ENCODE measurements at regions not wholly inside any gene's neighbourhood (a gene's known extent, or its start where the extent isn't known, plus 50 kb on each side); places are given as distances from the start of the nearest gene placed in this dataset.

DNA sequence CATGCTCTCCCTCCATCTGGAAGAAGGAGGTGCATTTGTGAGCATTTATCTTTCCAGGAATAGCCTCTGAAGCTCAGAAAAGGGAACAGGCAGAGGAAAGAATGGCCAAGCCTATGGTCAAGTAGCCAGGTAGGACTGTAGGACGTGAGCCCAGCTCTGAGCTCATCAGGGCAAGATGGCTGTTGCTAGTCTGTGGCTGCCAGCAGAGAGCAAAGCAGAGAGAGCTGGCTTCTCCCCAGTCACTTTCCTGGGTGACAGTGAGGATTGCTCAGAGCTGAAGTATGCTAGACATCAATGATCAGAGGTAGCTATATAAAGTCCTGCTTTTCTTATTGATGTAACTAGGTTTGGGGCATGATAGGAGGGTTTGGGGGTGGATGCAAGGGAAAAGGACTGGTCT lies 146.1 kb upstream of the SLC24A5 start:
- H3K4me2 ChIP-seq (ENCODE audit: low read length) = no peak overlapping the region
- H3K4me1 ChIP-seq (ENCODE audit: insufficient read depth, low read length) = no peaks in the 10 kb centered on the region
- H3K9me3 ChIP-seq (ENCODE audit: insufficient read depth, low read depth, low read length) = no peaks in the 10 kb centered on the region
- no peak overlapping the region for H3K4me3 Mint-ChIP-seq (ENCODE audit: unreplicated experiment)
- H4K20me1 ChIP-seq (ENCODE audit: insufficient read depth, low read length) = no peaks in the 10 kb centered on the region
- no peak overlapping the region for H3K9ac ChIP-seq (ENCODE audit: low read length)
- no peaks in the 10 kb centered on the region for H3K4me1 Mint-ChIP-seq (ENCODE audit: low read depth, unreplicated experiment)
- no peak for TF ChIP-seq EZH2 (IDR thresholded peaks at IDR 0.05; ENCODE audit: insufficient read depth, low read length)
- TF ChIP-seq, protein P1, sequence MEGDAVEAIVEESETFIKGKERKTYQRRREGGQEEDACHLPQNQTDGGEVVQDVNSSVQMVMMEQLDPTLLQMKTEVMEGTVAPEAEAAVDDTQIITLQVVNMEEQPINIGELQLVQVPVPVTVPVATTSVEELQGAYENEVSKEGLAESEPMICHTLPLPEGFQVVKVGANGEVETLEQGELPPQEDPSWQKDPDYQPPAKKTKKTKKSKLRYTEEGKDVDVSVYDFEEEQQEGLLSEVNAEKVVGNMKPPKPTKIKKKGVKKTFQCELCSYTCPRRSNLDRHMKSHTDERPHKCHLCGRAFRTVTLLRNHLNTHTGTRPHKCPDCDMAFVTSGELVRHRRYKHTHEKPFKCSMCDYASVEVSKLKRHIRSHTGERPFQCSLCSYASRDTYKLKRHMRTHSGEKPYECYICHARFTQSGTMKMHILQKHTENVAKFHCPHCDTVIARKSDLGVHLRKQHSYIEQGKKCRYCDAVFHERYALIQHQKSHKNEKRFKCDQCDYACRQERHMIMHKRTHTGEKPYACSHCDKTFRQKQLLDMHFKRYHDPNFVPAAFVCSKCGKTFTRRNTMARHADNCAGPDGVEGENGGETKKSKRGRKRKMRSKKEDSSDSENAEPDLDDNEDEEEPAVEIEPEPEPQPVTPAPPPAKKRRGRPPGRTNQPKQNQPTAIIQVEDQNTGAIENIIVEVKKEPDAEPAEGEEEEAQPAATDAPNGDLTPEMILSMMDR (IDR thresholded peaks at IDR 0.05; ENCODE audit: insufficient read depth, low read depth, low read length) = no peak
- H3K9me3 Mint-ChIP-seq (ENCODE audit: unreplicated experiment) = peaks cover 2% of the 10 kb centered on the region
- H2AFZ ChIP-seq (ENCODE audit: low read depth, low read length) = no peak overlapping the region
- H3K27me3 Mint-ChIP-seq (ENCODE audit: low read depth, unreplicated experiment) = peaks cover 2% of the 10 kb centered on the region
- no peaks in the 10 kb centered on the region for H3K79me2 ChIP-seq (ENCODE audit: insufficient read depth, low read length)
- no peak overlapping the region for H3K27ac ChIP-seq (ENCODE audit: low read depth, low read length)
- FAIRE-seq (no peak), DNase-seq (ENCODE audit: low read depth) (no peak)
- no peaks in the 10 kb centered on the region for H3K36me3 Mint-ChIP-seq (ENCODE audit: low read depth, unreplicated experiment)
- H3K27me3 ChIP-seq (ENCODE audit: insufficient read depth, low read length) = no peaks in the 10 kb centered on the region
- no peak overlapping the region for H3K27ac Mint-ChIP-seq (ENCODE audit: unreplicated experiment)
- H3K4me3 ChIP-seq (ENCODE audit: insufficient read depth, low read depth, low read length) = no peak overlapping the region
- no peaks in the 10 kb centered on the region for H3K36me3 ChIP-seq (ENCODE audit: insufficient read depth, low read length)

DNA sequence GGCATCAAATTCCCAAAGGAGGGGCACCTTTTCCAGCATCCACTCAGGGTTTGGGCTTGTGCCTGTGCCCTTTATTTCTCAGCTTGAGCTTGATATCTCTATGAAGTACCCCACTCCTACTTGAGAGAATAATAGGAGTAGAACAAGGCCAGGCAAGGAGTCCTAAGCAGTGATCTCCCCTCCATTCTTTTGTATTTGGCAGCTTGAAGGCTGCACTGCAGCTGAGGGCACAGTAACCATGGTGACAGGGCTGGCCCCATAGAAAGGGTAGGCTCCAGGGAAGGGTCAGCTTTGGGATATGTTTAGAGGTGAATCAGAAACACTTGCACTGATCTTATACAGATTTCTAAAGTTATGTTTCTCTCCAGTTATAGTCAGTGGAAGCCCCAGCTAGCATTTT lies 145.4 kb upstream of the SLC24A5 start:
- H2AFZ ChIP-seq (ENCODE audit: low read depth, low read length) = no peak overlapping the region
- Mint-ChIP-seq H3K4me1 (ENCODE audit: low read depth, unreplicated experiment) (no peaks in the 10 kb centered on the region), H3K9me3 (ENCODE audit: unreplicated experiment) (peaks cover 2% of the 10 kb centered on the region), H3K4me3 (ENCODE audit: unreplicated experiment) (no peak overlapping the region), H3K27ac (ENCODE audit: unreplicated experiment) (no peak overlapping the region), H3K27me3 (ENCODE audit: low read depth, unreplicated experiment) (peaks cover 2% of the 10 kb centered on the region), H3K36me3 (ENCODE audit: low read depth, unreplicated experiment) (no peaks in the 10 kb centered on the region)
- no peak overlapping the region for H3K27ac ChIP-seq (ENCODE audit: low read depth, low read length)
- H3K27me3 ChIP-seq (ENCODE audit: insufficient read depth, low read length) = no peaks in the 10 kb centered on the region
- no peaks in the 10 kb centered on the region for H3K9me3 ChIP-seq (ENCODE audit: insufficient read depth, low read depth, low read length)
- no peak for FAIRE-seq
- no peaks in the 10 kb centered on the region for H4K20me1 ChIP-seq (ENCODE audit: insufficient read depth, low read length)
- H3K4me1 ChIP-seq (ENCODE audit: insufficient read depth, low read length) = no peaks in the 10 kb centered on the region
- no peak overlapping the region for H3K9ac ChIP-seq (ENCODE audit: low read length)
- no peaks in the 10 kb centered on the region for H3K36me3 ChIP-seq (ENCODE audit: insufficient read depth, low read length)
- H3K79me2 ChIP-seq (ENCODE audit: insufficient read depth, low read length) = no peaks in the 10 kb centered on the region
- no peak for TF ChIP-seq EZH2 (IDR thresholded peaks at IDR 0.05; ENCODE audit: insufficient read depth, low read length)
- TF ChIP-seq, protein P1 (IDR thresholded peaks at IDR 0.05; ENCODE audit: insufficient read depth, low read depth, low read length) = no peak
- DNase-seq (ENCODE audit: low read depth) = no peak
- no peak overlapping the region for H3K4me2 ChIP-seq (ENCODE audit: low read length)
- H3K4me3 ChIP-seq (ENCODE audit: insufficient read depth, low read depth, low read length) = no peak overlapping the region

DNA sequence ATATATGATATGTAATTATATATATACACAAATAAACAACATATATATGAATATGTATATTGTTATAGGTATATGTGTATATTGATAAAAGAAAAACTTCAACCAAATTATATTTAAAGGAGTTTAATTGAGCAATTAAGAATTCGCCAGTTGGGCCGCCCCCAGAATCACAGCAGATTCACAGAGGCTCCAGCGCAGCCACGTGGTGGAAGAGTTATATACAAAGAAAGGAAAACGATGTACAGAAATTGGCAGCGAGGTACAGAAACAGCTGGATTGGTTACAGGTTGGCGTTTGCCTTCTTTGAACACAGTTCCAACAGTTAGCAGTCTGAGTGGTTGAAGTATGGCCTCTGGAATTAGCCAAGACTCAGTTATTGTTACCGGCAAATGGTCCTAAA lies 137.3 kb upstream of the SLC24A5 start:
- Mint-ChIP-seq H3K27ac (ENCODE audit: unreplicated experiment) (no peak overlapping the region), H3K36me3 (ENCODE audit: low read depth, unreplicated experiment) (no peaks in the 10 kb centered on the region), H3K4me3 (ENCODE audit: unreplicated experiment) (no peak overlapping the region), H3K9me3 (ENCODE audit: unreplicated experiment) (no peaks in the 10 kb centered on the region), H3K4me1 (ENCODE audit: low read depth, unreplicated experiment) (no peaks in the 10 kb centered on the region), H3K27me3 (ENCODE audit: low read depth, unreplicated experiment) (peaks cover 3% of the 10 kb centered on the region)
- DNase-seq (ENCODE audit: low read depth) (no peak), FAIRE-seq (no peak)
- H3K4me1 ChIP-seq (ENCODE audit: insufficient read depth, low read length) = no peaks in the 10 kb centered on the region
- H3K9ac ChIP-seq (ENCODE audit: low read length) = no peak overlapping the region
- H3K36me3 ChIP-seq (ENCODE audit: insufficient read depth, low read length) = no peaks in the 10 kb centered on the region
- no peak overlapping the region for H3K4me3 ChIP-seq (ENCODE audit: insufficient read depth, low read depth, low read length)
- H2AFZ ChIP-seq (ENCODE audit: low read depth, low read length) = no peak overlapping the region
- no peaks in the 10 kb centered on the region for H3K9me3 ChIP-seq (ENCODE audit: insufficient read depth, low read depth, low read length)
- TF ChIP-seq, protein P1 (IDR thresholded peaks at IDR 0.05; ENCODE audit: insufficient read depth, low read depth, low read length) = no peak
- no peak for TF ChIP-seq EZH2 (IDR thresholded peaks at IDR 0.05; ENCODE audit: insufficient read depth, low read length)
- H3K4me2 ChIP-seq (ENCODE audit: low read length) = no peak overlapping the region
- H4K20me1 ChIP-seq (ENCODE audit: insufficient read depth, low read length) = no peaks in the 10 kb centered on the region
- H3K79me2 ChIP-seq (ENCODE audit: insufficient read depth, low read length) = no peaks in the 10 kb centered on the region
- H3K27ac ChIP-seq (ENCODE audit: low read depth, low read length) = no peak overlapping the region
- no peaks in the 10 kb centered on the region for H3K27me3 ChIP-seq (ENCODE audit: insufficient read depth, low read length)
